WTC11 (cell line): ENCODE measurements at regions not wholly inside any gene's neighbourhood (a gene's known extent, or its start where the extent isn't known, plus 50 kb on each side); places are given as distances from the start of the nearest gene placed in this dataset.

Experiments
- NR1H2 ChIP-seq: sonication (generic); formaldehyde crosslinking; IDR thresholded peaks from 2 replicates; pipeline ENCODE4 v1.9.0; 2021; ENCODE audit warnings: mild to moderate bottlenecking, moderate library complexity, missing genetic modification reagents
- OVOL2 ChIP-seq: fragments of 250-450 bp; sonication (Bioruptor Pico); IDR thresholded peaks from 2 replicates; pipeline ENCODE4 v1.9.0; 2021; ENCODE audit warnings: mild to moderate bottlenecking, borderline replicate concordance
- TP53 ChIP-seq: sonication (generic); formaldehyde crosslinking; IDR thresholded peaks from 2 replicates; pipeline ENCODE4 v1.8.1; 2023; ENCODE audit warnings: mild to moderate bottlenecking, missing genetic modification reagents
- TF ChIP-seq, protein P1 (sequence below): fragments of 200-600 bp; IDR thresholded peaks from 2 replicates; pipeline ENCODE4 v1.8.0; 2022; ENCODE audit warnings: antibody characterized with exemption
- TF ChIP-seq, protein P2 (sequence below): sonication (generic); formaldehyde crosslinking; IDR thresholded peaks from 2 replicates; pipeline ENCODE4 v1.8.1; 2022; ENCODE audit warnings: low read depth, missing genetic modification reagents, borderline replicate concordance

DNA sequence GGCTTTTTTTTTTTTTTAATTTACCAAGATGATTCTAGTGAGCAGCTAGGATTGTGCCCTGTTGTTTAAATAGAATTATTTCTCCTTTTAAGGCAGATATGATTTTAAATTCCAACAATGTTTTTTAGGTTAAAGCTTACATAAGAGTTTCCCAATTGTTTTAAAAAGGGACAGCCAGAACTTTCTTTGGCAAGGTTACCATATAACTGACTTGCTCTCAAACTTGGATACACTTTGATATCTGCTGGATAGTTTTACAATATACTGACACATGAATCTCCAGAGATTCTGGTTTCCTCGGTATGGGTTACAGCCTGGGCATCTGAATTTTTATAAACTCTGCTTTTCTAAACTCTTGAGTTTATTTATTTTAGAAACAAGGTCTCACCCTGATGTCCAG lies 134.3 kb upstream of the GADL1 start:
- TF ChIP-seq, protein P1, sequence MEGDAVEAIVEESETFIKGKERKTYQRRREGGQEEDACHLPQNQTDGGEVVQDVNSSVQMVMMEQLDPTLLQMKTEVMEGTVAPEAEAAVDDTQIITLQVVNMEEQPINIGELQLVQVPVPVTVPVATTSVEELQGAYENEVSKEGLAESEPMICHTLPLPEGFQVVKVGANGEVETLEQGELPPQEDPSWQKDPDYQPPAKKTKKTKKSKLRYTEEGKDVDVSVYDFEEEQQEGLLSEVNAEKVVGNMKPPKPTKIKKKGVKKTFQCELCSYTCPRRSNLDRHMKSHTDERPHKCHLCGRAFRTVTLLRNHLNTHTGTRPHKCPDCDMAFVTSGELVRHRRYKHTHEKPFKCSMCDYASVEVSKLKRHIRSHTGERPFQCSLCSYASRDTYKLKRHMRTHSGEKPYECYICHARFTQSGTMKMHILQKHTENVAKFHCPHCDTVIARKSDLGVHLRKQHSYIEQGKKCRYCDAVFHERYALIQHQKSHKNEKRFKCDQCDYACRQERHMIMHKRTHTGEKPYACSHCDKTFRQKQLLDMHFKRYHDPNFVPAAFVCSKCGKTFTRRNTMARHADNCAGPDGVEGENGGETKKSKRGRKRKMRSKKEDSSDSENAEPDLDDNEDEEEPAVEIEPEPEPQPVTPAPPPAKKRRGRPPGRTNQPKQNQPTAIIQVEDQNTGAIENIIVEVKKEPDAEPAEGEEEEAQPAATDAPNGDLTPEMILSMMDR, result no peak
- TF ChIP-seq, protein P2, sequence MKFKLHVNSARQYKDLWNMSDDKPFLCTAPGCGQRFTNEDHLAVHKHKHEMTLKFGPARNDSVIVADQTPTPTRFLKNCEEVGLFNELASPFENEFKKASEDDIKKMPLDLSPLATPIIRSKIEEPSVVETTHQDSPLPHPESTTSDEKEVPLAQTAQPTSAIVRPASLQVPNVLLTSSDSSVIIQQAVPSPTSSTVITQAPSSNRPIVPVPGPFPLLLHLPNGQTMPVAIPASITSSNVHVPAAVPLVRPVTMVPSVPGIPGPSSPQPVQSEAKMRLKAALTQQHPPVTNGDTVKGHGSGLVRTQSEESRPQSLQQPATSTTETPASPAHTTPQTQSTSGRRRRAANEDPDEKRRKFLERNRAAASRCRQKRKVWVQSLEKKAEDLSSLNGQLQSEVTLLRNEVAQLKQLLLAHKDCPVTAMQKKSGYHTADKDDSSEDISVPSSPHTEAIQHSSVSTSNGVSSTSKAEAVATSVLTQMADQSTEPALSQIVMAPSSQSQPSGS, result no peak
- TF ChIP-seq NR1H2 (CRISPR knock-in tag) (no peak), OVOL2 (CRISPR knock-in tag) (no peak), TP53 (no peak)
